AG09319 (cell line): ENCODE measurements at regions not wholly inside any gene's neighbourhood (a gene's known extent, or its start where the extent isn't known, plus 50 kb on each side); places are given as distances from the start of the nearest gene placed in this dataset.

Source experiments
- DNase-seq: peaks from one replicate; pipeline ENCODE4 v3.0.0-alpha.2; 2010; ENCODE audit warnings: low read depth; ENCODE audit errors: extremely low read depth
- CTCF ChIP-seq: IDR thresholded peaks from 2 replicates; pipeline ENCODE4 v1.5.1; 2011; ENCODE audit warnings: low read depth, mild to moderate bottlenecking, inconsistent platforms, low read length, moderate library complexity

DNA sequence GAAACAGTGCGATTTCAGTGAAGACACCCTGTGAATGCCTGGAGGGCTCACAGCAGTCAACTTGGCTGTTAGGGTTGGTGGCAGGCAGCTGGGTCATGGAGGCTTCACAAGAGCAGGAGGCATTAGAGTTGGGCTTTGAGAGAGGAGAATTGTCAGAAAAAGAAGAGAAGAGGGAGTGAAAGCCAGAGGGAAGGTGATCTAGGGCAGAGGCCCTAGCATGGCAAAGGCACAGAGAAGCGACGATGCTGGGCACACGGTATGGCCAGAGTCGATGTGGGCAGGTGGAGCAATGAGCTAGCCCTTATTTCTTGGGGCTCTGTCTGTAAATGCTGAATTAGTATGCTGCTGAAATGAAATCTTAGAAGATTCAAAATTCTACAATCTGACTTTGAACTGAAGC lies 52.6 kb upstream of the OLFM4 start:
- no peak for DNase-seq

GRCh38 chr13:52975161-52975560 lies 53.5 kb upstream of the OLFM4 start:
- DNase-seq, result no peak
- TF ChIP-seq CTCF, result no peak

More for the DNA sequence above, 52.6 kb upstream of the OLFM4 start:
- no peak for TF ChIP-seq CTCF

GRCh38 chr13:52974711-52975110 lies 53.9 kb upstream of the OLFM4 start:
- TF ChIP-seq CTCF, result no peak
- no peak for DNase-seq

DNA sequence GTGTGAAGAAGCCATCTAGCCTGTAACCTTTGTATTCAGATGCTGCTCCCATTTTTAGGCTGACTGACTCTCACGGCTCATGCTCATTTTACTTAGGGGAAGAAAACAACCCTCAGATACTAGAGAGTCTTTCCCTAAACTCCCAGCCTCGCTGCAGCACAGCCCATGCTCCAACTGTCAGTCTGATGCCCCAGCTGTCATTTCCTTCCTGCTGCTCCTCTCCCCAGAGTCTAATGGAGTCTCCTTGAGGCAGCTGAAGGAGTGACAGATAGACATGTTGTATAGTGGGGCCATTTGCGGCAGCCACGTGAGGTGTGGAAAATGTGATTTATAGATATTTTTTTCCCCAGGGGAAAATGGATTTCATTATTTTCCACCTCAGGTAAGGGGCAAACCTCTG lies 59.2 kb upstream of the OLFM4 start:
- no peak for DNase-seq
- no peak for TF ChIP-seq CTCF

- TF ChIP-seq CTCF, result peak; percentile 99
- peak; percentile 12 for DNase-seq
Measured at GRCh38 chr13:52968074-52968700, 60.4 kb upstream of the OLFM4 start.

GRCh38 chr13:52961987-52962386 lies 66.6 kb upstream of the OLFM4 start:
- no peak for TF ChIP-seq CTCF
- no peak for DNase-seq

DNA sequence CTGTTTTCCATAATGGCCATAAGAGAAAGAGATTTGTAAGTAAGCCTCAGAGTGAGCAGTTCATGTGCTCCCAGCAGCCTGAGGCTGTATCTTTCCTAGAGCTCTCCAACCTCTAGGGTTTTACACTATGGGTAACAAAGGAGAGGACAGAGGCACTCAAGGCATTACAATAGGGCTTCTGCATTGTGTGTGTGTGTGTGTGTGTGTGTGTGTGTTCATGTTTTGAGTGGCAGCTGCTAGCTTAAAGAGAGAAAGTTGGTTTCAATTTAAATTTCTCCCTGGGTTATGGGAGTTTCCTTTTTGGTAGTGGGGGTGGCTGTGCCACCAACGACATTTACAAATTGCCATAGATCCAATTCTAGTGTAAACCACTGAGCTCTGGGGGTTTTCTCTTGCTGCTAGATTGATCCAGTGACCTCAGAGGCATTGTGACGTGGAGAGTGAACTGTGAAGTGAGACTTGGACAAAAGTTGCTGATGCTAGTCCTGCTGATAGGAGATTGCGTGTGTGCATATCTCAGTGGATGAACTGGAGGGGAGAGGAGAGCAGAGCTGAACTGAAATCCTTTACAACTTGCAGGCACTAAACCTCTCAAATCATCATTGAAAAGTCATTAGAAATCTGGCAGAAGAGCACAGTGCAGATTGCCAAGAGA lies 67.2 kb upstream of the OLFM4 start:
- DNase-seq, result no peak
- no peak for TF ChIP-seq CTCF
